ENCODE measurements at regions not wholly inside any gene's neighbourhood (a gene's known extent, or its start where the extent isn't known, plus 50 kb on each side); places are given as distances from the start of the nearest gene placed in this dataset.

GRCh38 chr10:36886303-36886891, 239.0 kb upstream of the ANKRD30A start:
- DNase-seq (ENCODE audit: low spot score): no peak
- no peak overlapping the region for H3K27ac ChIP-seq
- no peaks in the 10 kb centered on the region for H3K27me3 ChIP-seq
- H3K36me3 ChIP-seq: no peaks in the 10 kb centered on the region
- H3K4me1 ChIP-seq: no peaks in the 10 kb centered on the region
- H3K9me3 ChIP-seq: no peaks in the 10 kb centered on the region
- H3K4me3 ChIP-seq: no peak overlapping the region
- TF ChIP-seq, protein P1, sequence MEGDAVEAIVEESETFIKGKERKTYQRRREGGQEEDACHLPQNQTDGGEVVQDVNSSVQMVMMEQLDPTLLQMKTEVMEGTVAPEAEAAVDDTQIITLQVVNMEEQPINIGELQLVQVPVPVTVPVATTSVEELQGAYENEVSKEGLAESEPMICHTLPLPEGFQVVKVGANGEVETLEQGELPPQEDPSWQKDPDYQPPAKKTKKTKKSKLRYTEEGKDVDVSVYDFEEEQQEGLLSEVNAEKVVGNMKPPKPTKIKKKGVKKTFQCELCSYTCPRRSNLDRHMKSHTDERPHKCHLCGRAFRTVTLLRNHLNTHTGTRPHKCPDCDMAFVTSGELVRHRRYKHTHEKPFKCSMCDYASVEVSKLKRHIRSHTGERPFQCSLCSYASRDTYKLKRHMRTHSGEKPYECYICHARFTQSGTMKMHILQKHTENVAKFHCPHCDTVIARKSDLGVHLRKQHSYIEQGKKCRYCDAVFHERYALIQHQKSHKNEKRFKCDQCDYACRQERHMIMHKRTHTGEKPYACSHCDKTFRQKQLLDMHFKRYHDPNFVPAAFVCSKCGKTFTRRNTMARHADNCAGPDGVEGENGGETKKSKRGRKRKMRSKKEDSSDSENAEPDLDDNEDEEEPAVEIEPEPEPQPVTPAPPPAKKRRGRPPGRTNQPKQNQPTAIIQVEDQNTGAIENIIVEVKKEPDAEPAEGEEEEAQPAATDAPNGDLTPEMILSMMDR (IDR thresholded peaks at IDR 0.05): no peak

GRCh38 chr10:36885746-36886145, 239.7 kb upstream of the ANKRD30A start:
- DNase-seq (ENCODE audit: low spot score): no peak
- H3K4me3 ChIP-seq: no peak overlapping the region
- H3K27ac ChIP-seq: no peak overlapping the region
- no peaks in the 10 kb centered on the region for H3K4me1 ChIP-seq
- no peaks in the 10 kb centered on the region for H3K27me3 ChIP-seq
- no peaks in the 10 kb centered on the region for H3K36me3 ChIP-seq
- no peaks in the 10 kb centered on the region for H3K9me3 ChIP-seq
- TF ChIP-seq, protein P1 (IDR thresholded peaks at IDR 0.05): no peak

DNA sequence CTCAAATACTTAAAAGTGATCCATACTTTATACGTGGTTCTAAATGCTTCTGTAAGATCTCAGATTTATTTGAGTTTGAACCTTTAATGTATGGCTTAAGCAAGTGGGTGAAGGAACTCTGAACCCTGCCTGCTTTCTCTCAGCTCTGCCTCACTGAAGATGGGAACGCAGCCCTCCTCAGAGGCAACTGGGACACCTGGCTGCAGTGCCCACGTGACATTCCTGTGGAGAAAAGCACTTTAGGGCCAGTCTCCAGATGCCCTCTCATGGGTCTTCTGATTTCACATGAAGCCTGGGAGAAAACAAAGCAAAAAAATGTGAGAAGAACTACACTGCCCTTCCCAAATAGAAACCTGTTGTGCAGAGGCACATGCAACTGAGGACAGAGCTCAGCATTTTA, 242.6 kb upstream of the ANKRD30A start:
- no peaks in the 10 kb centered on the region for H3K27me3 ChIP-seq
- TF ChIP-seq, protein P1 (IDR thresholded peaks at IDR 0.05): no peak
- no peaks in the 10 kb centered on the region for H3K36me3 ChIP-seq
- no peaks in the 10 kb centered on the region for H3K4me1 ChIP-seq
- H3K27ac ChIP-seq: no peak overlapping the region
- DNase-seq (ENCODE audit: low spot score): no peak
- no peak overlapping the region for H3K4me3 ChIP-seq
- no peaks in the 10 kb centered on the region for H3K9me3 ChIP-seq

- no peak overlapping the region for H3K27ac ChIP-seq
- no peaks in the 10 kb centered on the region for H3K9me3 ChIP-seq
- H3K4me1 ChIP-seq: no peaks in the 10 kb centered on the region
- TF ChIP-seq, protein P1 (IDR thresholded peaks at IDR 0.05): peak; percentile 10 to 59
- no peaks in the 10 kb centered on the region for H3K27me3 ChIP-seq
- DNase-seq (ENCODE audit: low spot score): no peak
- no peaks in the 10 kb centered on the region for H3K36me3 ChIP-seq
- H3K4me3 ChIP-seq: no peak overlapping the region
Measured at GRCh38 chr10:36880898-36881297, 244.5 kb upstream of the ANKRD30A start.

DNA sequence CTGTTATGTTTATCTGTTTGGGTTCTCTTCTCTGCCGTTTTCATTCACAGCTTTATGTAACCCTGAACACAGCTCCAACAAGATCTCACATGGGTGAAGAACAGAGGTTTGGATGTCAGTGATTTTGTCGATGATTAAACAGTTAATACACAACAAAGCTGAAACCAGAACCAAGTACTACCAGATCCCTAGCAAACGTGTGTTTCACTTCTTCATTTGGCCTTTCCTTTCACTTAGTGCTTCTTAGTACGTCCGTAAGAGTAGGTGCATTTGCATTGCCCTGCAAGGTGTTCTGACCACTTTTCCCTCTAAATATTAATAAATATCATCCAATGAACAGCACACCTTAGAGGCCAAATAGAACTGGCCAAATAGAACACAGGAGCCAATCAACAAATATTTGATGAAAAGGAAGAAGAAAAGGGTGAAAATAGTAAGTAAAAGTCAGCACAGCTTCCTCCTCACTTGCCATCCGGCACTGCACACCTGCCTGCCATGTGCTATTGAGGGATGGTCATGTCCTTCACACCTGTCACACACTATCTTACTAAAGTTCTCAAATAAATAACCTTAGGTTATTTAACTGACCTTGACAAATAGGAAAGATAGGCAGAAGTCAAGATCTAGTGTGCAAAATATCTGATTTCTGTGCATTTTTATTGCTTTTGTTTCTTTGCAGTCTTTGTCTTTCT, 252.6 kb upstream of the ANKRD30A start:
- Histone ChIP-seq H3K36me3 (no peaks in the 10 kb centered on the region), H3K4me3 (no peak overlapping the region), H3K27me3 (no peaks in the 10 kb centered on the region), H3K4me1 (no peaks in the 10 kb centered on the region), H3K9me3 (no peaks in the 10 kb centered on the region), H3K27ac (no peak overlapping the region)
- TF ChIP-seq, protein P1 (IDR thresholded peaks at IDR 0.05): no peak
- no peak for DNase-seq (ENCODE audit: low spot score)

- DNase-seq (ENCODE audit: low spot score): no peak
- no peak overlapping the region for H3K4me3 ChIP-seq
- H3K27ac ChIP-seq: no peak overlapping the region
- no peaks in the 10 kb centered on the region for H3K27me3 ChIP-seq
- H3K36me3 ChIP-seq: no peaks in the 10 kb centered on the region
- H3K9me3 ChIP-seq: no peaks in the 10 kb centered on the region
- no peaks in the 10 kb centered on the region for H3K4me1 ChIP-seq
- TF ChIP-seq, protein P1 (IDR thresholded peaks at IDR 0.05): no peak
Measured at GRCh38 chr10:36840788-36841187, 284.6 kb upstream of the ANKRD30A start.

Measured in right atrium auricular region (tissue), 2 donors.